GM12872 (cell line): ENCODE measurements at regions not wholly inside any gene's neighbourhood (a gene's known extent, or its start where the extent isn't known, plus 50 kb on each side); places are given as distances from the start of the nearest gene placed in this dataset.

Experiments
- CTCF ChIP-seq: IDR thresholded peaks from 3 replicates; pipeline ENCODE4 v1.5.1; 2011; ENCODE audit warnings: low read depth, mild to moderate bottlenecking, low read length, moderate library complexity; ENCODE audit not compliant: insufficient read depth

GRCh38 chr6:153872946-153873345 lies 166.1 kb upstream of the OPRM1 start:
- TF ChIP-seq CTCF: no peak

DNA sequence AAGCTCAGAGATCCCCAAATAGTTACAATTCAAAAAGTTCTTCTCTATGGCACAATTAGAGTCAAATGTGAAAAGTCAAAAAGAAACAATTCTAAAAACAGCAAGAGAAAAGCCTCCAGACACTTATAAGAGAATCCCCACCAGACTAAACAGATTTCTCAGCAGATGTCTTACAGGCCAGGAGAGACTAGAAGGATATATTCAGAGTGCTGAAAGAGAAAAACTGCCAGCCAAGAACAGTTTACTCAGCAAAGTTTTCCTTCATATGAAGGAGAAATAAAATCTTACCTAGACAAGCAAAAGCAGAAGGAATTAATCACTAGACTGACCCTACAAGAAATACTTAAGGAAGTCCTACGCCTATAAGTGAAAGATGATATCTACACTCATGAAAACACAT lies 176.1 kb upstream of the OPRM1 start:
- no peak for TF ChIP-seq CTCF

GRCh38 chr6:153862139-153862538 lies 176.9 kb upstream of the OPRM1 start:
- TF ChIP-seq CTCF: no peak

DNA sequence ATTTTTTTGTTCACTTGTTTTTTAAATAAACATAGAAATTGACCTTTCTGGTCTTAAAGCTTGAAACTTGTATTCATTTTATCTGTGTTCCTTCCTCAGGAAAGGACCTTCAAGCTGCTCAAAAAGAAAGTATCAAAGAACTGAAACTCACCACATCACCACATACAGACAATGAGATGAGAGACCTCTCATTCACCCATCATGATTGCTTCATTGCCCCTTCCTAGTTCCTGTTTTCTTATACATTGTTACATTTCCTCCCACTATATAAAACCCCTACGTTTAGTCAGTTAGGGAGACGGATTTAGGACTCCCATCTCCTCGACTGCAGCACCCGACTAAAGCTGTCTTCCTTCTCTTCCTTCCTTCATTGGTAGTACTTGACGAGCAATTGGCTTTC lies 180.5 kb upstream of the OPRM1 start:
- no peak for TF ChIP-seq CTCF

GRCh38 chr6:153856929-153857376 lies 182.1 kb upstream of the OPRM1 start:
- TF ChIP-seq CTCF: no peak

- no peak for TF ChIP-seq CTCF
Observed at GRCh38 chr6:153852481-153852880, 186.6 kb upstream of the OPRM1 start.

GRCh38 chr6:153852034-153852433 lies 187.0 kb upstream of the OPRM1 start:
- TF ChIP-seq CTCF: no peak
